22Rv1 (cell line): ENCODE measurements at regions not wholly inside any gene's neighbourhood (a gene's known extent, or its start where the extent isn't known, plus 50 kb on each side); places are given as distances from the start of the nearest gene placed in this dataset.

Experiments used
- ZFX ChIP-seq: fragments of 450-650 bp; IDR thresholded peaks from 2 replicates; pipeline ENCODE4 v1.6.1; 2017; ENCODE audit warnings: antibody characterized with exemption, borderline replicate concordance
- TF ChIP-seq, protein P1 (sequence below): fragments of 450-650 bp; IDR thresholded peaks from 2 replicates; pipeline ENCODE4 v1.5.1; 2017; ENCODE audit warnings: mild to moderate bottlenecking

DNA sequence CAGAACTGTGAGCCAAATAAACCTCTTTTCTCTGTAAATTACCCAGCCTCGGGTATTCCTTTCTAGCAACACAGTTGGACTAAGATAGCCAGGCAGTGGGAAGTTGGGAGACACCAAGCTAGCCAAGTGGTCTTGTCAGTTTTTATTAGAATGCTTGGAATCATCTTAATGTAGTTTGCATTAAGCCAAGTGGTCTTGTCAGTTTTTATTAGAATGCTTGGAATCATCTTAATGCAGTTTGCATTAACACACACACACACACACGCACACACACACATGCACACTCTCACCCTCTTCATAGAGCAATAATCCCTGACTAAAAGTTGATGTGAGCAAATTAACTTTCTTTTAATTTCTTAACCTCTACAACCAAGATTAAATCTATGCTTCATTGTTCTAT is 151.5 kb downstream of the VAPA start:
- TF ChIP-seq, protein P1, sequence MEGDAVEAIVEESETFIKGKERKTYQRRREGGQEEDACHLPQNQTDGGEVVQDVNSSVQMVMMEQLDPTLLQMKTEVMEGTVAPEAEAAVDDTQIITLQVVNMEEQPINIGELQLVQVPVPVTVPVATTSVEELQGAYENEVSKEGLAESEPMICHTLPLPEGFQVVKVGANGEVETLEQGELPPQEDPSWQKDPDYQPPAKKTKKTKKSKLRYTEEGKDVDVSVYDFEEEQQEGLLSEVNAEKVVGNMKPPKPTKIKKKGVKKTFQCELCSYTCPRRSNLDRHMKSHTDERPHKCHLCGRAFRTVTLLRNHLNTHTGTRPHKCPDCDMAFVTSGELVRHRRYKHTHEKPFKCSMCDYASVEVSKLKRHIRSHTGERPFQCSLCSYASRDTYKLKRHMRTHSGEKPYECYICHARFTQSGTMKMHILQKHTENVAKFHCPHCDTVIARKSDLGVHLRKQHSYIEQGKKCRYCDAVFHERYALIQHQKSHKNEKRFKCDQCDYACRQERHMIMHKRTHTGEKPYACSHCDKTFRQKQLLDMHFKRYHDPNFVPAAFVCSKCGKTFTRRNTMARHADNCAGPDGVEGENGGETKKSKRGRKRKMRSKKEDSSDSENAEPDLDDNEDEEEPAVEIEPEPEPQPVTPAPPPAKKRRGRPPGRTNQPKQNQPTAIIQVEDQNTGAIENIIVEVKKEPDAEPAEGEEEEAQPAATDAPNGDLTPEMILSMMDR: no peak
- no peak for TF ChIP-seq ZFX
